NCI-H2227 (cell line): ENCODE measurements at regions not wholly inside any gene's neighbourhood (a gene's known extent, or its start where the extent isn't known, plus 50 kb on each side); places are given as distances from the start of the nearest gene placed in this dataset.

Experiments
- DNase-seq: peaks from one replicate; lab custom pipeline; 2025; ENCODE audit not compliant: unreplicated experiment; lab: John Stamatoyannopoulos, UW

DNA sequence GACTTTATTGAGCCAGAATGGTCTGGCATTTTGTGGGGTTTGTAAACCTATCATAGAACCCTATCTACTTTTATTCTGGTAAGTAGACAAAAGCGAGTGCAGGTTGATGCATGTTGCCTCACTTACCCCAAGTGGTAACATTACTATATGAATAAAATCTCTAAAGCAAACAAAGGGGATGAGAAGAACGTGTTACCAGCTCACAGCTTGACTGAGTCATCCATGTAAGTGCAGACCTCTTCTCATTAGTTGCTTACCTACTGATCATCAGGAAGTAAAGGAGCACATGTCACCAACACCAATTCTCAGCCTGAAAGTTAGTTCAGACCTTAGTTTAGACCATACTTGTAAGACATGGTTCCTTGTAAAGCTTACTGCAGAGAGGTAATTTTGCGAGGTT lies 1328.3 kb downstream of the C4orf33 start:
- no peak for DNase-seq

DNA sequence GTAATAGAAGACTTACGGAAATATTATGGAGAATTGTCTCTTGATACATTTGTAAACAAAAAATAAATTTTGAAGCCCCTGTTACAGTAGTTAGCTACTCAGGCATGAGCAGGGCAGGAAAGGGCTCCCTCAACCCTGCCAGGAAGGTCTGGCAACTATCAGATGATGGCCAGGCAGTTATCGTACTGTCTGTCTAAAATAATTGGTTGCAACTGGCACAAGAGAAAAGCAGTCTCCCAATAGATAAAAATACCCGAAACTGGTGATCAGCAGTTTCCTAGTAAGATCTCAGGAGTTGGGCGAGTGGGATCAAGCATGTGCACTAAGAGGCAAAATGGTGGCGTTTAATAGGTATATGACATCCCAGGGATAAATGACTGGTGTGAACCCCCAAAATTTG lies 1336.3 kb downstream of the C4orf33 start:
- DNase-seq, result no peak

DNA sequence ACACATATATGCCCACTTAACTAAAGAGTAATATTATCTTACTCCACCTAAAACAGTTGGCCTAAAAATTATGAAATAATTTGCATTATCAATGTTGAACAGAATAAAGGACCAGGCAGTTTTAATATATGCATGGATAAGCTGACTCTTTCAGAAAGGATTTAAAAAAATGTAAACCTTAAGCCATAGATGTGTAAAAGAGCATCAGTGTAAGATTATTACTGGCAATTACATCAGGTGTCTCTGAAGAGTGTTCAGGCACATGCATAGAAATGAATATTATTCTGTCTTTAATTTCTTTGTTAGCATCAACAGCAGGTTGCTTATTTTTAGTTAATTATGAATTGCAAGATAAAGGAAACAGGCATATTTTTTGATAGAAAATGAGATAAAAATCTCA lies 1353.8 kb downstream of the C4orf33 start:
- no peak for DNase-seq

DNA sequence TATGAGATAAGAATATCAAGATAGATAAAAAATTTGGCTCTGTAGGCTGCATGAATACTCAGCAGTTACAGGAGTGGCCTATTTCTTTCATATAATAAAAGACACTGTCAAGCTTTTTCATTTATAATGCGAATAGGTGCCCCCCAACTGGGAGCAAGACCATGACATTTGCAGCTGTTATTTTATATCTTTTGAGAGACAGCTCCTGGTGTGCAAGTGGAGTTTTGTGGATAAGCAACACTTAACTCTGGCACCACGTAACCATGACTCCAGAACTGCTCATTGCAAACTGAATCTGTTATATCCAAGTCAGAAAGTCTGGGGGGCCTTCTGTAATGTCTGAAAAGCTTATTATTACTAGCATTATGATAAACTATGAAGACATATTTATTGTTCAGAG lies 1372.4 kb downstream of the C4orf33 start:
- peak; percentile 1 for DNase-seq

DNA sequence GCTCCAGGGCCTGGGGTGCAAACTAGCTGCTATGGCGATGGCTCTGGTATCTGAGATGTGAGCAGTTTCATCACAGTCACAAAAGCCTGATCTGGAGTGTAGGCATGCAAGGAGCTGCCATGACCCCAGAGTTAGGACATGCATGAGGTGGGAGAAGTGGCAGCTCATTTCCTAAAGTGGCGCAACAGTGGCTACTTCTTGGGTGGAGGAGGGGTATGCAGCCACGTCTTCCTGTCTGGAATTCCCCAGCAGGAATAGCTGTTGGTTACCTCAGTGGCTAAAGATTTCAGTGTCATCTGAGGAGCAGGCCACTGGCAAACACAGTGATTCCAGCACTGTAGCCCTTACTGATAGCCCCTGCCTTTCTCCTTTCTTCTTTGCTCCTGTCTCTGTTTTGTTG lies 1382.5 kb downstream of the C4orf33 start:
- DNase-seq, result no peak

DNA sequence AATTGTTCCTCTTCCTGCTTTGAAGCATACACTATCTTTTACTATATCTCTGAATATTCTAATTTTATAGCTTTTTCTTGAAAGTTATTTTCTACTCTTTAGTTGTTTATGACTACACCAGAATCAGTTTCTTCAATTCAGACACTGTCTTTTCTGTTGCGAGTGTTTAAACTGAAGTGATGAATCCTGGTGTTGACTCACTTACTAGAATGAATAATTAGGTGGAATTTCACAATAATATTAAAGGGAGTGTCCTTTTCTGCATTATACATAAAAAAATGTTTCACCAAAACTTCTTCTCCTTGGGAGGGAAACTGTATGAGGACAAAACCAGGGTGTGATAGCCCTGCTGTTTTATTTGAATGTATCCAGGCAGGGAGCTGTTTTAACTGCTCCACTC lies 1383.1 kb downstream of the C4orf33 start:
- no peak for DNase-seq

DNA sequence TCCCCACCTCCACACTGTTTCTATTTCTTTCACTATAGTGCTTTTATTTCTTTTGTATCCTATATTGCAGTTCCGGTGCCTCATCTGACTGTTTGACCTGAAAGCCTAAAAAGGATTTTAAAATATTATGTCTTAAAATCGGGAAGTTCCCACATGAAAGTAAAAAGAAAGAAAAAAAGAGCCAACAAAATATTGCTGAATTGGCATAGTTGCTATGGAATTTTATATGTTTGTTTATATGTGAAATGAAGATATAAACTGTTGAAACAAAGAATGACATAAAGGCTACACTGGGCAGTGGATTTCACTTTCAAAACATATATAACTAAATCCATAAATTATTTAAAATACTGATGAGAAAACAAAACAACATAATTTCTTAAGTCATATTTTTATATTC lies 1383.7 kb downstream of the C4orf33 start:
- DNase-seq, result no peak

DNA sequence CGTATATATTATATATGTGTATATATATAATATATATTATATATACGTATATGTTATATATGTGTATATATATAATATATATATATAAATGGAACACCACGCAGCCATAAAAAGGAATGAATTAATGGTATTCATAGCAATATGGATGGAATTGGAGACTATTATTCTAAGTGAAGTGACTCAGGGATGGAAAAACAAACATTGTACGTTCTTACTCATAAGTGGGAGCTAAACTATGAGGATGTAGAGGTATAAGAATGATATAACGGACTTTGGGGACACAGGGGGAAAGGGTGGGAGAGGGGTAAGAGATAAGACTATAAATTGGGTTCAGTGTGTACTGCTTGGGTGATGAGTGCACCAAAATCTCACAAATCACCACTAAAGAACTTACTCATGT lies 1388.9 kb downstream of the C4orf33 start:
- no peak for DNase-seq

DNA sequence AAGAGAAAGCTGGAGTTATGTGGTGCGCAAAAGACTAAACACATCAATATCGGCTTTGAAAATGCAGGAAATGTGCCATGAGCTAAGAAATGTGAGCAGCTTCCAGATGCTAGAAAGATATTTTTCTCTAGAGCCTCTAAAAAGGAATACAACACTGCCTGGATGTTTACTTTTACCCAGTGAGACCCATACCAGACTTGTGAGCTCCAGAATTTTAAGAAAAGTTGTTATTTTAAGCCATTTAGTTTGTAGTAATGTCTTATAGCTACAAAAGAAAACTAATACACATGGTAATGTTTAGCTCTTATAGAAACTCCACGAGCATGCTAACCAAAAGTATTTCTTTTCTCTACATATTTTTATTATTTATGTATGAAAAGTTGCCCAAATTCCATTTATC lies 1389.4 kb downstream of the C4orf33 start:
- DNase-seq, result no peak

DNA sequence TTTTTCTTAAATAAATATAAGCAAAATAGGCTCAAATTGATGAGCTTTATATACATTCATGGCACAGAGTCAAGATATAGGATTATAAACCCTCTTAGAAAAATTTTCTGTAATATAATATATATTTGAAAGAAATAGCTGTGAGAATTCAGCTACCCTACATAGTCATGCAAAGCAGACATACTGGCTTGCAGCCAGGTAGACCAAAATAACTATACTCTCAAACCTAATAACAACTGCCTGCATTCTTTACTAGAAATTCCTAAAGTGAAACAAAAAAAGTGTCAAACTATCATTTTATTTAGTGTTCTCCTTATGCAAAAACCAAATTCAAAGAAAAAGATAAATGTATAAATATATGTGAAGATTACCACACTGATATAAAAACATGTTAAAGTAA lies 1390.2 kb downstream of the C4orf33 start:
- no peak for DNase-seq

DNA sequence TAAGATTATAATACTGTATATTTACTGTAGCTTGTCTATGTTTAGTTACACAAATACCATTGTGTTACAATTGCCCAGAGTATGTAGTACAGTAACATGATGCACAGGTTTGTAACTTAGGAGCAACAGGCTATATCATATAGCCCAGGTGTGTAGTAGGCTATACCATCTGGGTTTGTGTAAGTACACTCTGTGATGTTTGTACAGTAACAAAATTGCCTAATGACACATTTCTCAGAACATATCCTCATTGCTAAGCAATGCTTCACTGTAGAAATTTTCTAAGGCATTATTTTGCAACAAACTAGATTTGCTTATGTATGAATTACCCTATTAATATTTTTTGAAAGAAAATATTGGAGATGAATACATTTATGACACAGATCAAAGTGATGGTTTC lies 1390.9 kb downstream of the C4orf33 start:
- no peak for DNase-seq

DNA sequence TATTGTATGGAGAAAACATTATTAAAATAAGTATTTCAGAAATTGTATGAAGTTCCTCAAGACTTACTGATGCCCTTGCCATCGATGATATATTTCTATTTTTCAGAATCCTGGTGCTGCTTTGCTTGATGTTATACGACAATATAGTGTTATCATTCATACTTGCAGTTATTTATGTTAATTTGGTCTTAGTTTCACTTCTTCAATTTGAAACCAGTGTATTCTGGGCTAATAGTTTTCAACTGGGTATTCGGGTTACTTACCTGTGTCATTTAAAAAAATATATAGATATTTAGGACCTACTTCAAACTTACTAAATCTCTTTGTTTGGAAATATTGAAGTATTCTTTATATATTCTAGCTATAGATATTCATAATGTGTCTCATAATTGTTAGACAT lies 1414.7 kb downstream of the C4orf33 start:
- no peak for DNase-seq

DNA sequence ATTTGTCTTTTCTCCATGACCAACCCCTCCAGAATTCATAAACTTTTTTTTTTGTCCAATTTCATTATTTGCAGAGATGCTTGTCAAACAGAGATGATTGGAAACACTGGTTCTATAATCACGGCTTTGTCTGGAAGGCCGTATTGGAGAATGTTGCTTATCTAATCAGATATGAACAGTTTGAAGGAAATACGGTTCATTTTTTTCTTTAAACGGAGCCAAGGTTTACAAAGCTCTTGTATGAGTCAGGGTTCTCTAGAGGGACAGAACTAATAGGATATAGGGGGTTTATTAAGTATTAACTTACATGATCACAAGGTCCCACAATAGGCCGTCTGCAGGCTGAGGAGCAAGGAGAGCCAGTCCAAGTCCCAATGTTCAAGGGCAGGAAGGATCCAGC lies 1415.8 kb downstream of the C4orf33 start:
- no peak for DNase-seq

DNA sequence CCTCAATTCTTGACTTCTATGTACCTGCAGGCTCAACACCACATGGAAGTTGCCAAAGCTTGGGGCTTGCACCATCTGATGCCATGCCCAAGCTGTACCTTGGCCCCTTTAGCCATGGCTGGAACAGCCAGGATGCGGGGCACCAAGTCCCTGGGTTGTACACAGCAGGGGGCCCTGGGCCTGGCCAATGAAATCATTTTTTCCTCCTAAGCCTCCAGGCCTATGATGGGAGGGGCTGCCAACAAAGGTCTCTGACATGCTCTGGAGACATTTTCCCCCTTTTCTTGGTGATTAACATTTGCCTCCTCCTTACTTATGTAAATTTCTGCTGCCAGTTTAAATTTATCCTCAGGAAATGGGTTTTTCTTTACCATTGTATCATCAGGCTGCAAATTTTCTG lies 1428.1 kb downstream of the C4orf33 start:
- DNase-seq, result no peak

DNA sequence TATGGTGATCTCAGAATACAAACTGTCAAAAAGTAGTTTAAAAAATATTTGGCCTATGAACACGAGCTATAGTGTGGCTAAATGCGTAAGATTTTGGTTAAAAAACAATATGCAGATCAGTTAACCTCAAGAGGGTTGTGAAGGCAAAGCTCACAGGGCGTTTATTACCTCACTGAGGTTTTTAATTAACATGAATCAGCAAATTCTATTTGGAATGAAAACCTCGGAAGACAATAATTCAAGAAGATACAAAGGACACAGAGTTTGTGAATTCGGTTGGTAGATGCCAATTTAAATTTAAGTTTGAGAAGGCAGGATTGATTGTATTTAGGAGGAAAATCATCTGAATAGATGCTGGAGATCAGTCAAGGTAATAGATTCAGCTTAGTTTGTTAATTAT lies 1434.6 kb downstream of the C4orf33 start:
- no peak for DNase-seq

DNA sequence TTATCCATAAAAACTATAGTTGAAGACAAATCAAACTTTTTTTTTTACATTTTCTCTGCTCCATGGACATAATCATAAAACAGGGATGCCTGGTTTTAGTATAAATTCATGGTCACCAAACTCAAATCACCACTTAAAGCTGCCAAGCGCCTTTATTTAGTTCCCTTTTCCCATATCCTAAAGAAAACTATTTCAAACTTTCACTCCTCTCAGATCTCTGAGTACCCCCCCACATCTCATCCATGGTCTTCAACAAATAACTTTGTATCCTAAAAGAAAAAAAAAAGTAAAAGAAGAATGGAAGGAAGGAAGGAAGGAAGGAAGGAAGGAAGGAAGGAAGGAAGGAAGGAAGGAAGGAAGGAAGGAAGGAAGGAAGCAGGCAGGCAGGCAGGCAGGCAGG lies 1438.7 kb downstream of the C4orf33 start:
- DNase-seq, result no peak

DNA sequence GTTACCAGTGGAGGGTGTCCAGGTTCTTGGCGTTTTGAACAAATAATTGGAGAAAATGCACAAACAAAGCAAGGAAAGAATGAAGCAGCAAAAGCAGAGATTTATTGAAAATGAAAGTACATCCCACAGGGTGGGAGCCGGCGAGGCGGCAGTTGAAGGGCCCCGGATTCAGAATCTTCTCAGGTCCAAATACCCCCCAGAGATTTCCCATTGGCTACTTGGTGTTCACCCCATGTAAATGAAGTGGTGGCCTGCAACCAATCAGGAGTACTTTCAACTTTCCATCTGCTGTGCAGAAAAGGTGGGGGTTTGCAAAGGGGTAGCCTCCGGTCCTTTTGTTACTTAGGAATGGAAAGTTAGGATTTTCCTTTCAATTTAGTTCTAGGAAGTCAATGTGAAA lies 1447.0 kb downstream of the C4orf33 start:
- peak; percentile 7 for DNase-seq

DNA sequence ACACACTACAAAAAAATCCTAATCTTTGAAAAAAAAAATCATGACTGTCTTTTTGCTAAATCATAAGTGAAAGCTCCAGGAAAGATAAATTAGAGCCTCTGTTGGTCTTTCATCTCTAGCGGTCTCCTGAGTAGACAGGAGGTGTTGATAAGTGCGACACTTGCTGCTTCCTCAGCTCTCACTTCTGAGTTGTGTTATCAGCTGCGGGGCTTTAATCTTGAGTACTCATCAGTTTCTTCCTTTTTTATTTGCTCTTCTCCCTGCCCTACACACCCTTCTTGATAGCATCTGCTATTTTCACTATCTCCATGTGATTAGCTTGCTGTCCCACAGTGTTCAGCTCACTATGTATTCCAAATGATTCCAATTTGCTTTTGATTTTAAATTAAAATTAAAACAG lies 1449.2 kb downstream of the C4orf33 start:
- no peak for DNase-seq

DNA sequence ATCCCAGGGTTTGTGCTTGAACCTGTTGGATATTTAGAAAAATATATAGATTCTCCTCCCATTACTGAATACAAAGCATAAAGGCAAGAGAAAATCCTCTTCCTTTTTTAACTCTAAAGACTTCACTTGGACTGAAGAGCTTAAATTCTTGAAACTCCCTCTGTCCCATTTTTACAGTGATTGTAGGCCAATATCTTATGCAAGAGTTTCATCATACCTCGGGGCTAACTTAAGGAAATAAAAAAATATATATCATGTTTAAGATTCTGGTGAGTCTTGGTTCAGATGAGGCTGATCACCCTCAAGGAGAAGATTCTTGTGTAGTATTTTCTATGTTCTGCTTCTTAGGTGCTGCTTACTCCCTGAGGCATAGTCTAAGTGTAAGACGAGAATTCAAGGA lies 1449.6 kb downstream of the C4orf33 start:
- DNase-seq, result no peak

DNA sequence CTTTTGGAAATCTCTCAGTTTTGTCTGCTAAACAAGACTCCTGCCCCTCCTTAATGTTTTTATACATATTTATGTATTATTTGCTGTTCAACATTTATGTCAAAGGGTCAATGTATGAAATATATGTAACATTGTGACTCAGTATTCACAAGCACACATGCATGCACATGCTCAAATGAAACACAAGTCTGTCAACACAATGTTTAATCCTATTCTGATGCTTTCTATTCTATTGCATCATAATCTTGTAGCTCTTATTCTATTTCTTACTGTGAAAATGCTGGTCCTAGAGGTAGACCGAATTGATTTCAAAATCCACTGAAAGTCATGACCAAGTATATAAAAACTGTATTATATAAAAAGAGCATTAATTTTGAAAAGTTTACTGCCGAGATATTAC lies 1463.3 kb downstream of the C4orf33 start:
- DNase-seq, result no peak

DNA sequence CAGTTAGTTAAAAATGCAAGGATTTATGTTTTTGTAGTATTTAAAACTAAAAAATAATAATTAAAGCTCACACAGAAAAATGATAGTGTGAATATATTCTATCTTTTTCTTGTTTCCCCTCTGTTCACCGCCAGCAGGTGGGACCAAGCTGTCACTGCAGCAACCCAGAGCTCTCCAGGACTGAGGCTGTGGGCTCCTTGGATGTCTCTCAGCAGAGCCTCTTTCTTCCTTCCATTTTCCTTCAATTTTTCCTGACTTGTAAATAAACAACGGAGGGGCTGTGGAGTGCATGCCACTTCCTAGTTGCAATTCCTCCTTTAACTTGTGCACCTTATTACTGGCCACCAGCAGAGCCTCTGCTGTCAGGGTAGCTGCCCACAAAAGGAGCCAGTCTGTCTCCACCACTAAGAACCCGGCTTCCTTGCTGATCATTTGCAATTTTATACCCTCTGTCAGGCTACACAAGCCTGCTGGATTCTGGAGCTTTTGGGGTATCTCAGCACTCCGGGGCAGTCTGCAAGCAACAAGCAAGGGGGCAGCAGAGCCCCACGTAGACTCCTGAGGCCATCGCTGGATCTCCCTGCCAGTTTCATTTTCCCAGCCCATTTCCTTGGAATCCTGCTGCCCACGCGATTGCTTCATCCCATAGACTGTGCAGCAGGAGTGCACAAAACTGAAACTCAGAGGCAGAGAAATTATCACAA lies 1467.4 kb downstream of the C4orf33 start:
- peak; percentile 69 for DNase-seq

DNA sequence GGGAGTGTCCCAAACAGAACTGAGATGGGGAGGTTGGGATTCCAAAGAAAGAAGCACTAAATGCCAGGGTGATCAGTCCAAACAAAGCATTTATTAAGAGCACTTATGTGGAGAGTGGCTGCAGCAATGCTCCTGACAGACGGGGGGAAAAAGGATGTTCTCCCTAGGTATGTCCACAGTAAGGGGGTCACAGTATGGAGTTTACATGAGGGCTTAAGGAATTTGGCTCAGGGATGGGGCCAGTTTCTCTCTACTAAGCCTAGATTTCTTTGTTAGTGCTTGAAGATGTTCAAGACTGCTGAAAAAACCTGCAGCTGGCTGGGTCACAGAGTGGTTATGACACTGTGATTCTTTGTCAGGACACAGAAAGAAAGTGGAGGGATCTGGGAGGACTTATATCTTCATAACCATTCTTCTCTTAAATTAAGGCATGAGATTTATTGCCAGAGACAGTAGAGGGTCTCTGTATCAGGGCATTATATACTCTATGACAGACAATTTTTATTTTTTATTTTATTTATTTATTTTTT lies 1468.0 kb downstream of the C4orf33 start:
- no peak for DNase-seq

DNA sequence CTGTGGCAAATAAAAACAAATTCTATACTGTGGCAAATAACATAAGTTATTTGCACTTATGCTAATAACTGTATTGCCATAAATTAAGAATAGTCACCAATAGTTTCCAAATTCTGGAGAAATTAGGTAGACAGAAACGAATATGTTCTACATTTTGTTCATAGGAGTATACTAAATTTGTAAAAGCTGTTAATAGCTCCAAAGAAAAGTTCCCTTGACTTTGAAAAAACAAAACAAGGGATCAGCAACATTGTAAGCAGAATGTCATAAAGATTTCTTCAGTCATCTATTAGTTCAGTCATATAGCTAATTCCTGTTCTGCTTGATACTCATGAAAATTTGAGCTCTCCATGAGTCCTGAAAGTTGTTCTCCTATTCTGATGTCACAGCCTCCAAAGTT lies 1472.8 kb downstream of the C4orf33 start:
- DNase-seq, result no peak
